GDM1 (cell line): ENCODE measurements at regions not wholly inside any gene's neighbourhood (a gene's known extent, or its start where the extent isn't known, plus 50 kb on each side); places are given as distances from the start of the nearest gene placed in this dataset.

Experiments
- DNase-seq: peaks from one replicate; lab custom pipeline; 2025; lab: John Stamatoyannopoulos, UW

DNA sequence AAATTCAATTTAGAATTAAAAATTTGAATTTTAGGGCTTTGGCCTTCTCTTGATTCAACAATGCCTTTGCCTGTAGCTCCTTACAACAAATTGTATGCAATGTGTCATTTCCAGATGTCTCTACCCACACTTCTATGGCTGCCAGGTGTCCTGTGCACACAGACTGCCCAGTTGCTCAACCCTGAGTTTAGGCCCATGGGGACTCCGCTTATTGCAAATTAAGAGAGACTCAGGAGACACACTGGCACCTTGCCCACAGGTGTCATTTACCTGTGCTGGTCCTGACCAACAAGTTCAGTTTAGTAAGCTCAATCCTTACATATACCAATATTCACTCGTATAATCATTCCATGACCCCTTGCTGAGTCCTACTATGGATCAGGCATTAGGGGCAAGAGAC lies 236.1 kb downstream of the OMA1 start:
- no peak for DNase-seq

DNA sequence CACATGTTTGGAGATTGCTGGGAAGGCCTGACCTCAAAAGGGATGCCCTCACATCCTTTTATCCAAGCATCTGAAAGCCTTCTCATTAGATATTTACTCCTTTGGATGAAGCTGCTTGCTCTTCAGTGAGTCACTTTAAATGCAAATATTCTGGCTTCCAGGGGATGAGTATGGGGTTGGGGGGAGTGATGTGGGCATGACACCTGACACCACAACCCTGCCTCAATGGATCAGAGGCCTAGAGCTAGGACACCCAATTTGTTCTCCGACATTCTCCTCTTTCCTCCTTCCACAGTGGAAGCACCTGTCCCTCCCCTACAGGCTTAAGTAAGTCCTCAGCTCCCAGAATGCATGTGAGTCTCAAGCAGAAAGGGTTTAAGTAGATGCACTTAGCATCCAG lies 238.3 kb downstream of the OMA1 start:
- DNase-seq = no peak

DNA sequence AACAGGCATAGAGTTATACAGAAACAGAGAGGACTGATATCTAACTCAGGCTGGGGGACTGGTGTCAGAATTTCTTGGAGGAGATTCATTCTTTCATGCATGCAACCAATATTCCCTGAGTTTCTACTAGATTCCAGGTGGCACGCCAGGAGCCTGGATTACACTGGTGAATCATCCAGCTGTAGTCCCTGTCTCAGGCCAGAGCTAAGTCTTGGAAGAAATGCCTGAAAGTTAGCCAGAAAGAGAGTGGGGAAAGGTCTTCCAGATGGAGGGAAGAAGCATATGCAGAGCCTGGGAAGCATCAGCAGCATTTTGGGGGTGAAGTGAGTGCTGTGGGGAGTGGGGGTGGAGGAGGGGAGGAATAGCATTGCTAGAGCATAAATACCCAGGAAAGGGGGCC lies 239.1 kb downstream of the OMA1 start:
- DNase-seq = no peak

DNA sequence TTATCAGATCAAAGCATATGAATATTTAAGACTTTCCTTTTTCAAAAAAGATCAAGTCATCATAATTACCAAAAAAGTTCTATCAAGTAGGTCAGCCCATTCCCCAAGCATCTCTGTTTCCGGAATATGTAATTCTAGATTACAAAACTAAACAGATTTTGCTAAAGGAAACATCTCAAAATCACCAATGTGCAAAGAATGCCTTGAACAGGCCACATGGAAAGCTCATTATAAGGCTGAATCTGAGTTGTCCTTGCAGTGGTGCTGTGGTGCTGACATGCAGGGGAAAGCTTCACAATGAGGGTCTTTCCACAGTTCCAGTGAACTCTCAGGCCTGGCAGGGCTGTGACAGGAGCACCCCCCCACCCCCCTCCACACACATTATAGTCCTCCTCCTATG lies 240.9 kb downstream of the OMA1 start:
- no peak for DNase-seq

DNA sequence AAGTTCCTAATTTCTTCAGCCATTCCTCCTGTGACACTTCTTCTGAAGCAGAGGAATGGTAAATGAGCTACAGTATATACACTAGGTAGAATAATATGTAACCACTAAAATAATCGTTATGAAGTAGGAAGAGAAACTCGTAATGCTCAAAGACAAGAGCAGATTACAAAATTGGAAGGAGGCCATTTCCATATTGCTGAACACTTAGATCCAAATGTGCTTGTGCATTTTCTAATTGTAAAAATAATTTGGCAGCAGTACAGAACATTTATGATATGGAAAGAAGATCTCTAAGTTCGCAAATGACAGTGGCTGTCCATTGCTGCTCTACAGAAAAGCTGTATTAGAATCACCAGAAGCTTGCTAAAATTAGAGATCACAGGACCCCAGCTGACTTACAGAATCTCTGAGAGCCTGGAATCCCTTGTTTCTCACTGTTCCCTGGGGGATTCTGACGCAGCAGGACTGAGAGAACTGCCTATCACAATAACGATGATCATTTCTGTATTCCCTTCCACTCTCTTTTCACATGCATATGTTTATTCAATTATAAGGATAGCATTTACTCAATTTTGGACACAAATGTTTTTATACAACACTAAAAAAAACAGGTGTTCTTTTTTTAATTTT lies 242.1 kb downstream of the OMA1 start:
- no peak for DNase-seq

GRCh38 chr1:58303841-58304240 lies 242.7 kb downstream of the OMA1 start:
- DNase-seq = no peak

- no peak for DNase-seq
These were observed 253.1 kb downstream of the OMA1 start for GRCh38 chr1:58293388-58293787.

DNA sequence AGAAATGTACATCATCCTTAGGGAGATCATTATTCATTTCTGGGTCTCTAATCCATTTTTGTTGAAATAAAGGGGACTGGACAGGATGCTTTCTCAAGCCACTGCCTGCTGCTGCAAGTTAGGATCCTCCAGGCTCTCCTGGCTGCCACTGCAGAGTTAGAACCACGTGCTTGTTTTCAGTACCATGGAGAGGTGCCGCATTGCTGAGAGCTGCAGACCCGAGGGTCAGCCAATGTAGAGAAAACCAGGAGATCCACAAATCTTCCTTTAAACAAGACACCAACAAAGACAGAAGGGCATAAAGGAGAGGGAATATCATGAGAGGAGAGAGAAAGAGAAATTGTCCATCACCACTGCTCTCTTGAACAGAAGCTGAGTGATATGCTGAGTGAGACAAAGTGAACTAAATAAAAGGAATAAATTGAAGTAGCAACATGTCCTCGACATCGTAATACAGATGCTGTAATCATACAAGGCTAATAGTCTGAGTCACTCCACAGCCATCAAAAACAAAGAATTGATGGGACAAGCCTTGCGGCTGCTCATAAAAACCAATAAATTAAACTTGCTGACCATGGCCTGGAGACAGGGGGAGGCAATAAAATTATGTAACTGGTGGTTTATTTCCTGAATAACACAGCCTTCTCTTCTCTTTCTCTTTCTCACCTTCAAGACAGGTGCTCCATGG lies 255.7 kb downstream of the OMA1 start:
- no peak for DNase-seq

- no peak for DNase-seq
These were observed 257.8 kb downstream of the OMA1 start for GRCh38 chr1:58288624-58289142.

DNA sequence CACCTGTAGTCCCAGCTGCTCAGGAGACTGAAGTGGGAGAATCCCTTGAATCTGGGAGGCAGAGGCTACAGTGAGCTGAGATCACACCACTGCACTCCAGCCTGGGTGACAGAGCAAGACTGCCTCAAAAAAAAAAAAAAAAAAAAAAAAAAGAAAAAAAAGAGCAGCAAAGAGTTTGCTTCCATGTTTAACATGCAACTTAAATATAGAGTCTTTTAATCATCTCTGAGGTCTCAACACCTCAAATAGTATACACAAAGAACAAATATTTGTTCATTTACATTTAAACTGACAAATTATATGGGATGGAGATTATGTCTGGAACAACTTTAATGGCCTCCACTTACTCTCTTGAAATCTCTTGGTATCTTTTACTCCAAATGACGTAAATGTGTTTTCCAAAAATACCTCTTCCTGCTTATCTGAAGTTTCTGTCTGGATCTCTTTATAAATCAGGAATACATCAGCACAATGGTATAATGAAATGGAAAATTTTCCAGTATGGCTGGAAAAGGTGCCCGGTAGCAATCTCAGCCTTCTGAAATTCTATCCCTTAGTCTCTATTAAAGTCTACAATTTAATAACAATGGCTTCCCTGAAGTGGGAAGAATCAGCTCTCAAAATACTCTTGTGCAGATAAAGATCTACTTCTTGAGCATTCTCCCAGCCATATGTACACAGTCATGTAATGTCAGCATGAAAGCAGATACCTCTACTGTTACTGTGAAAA lies 258.5 kb downstream of the OMA1 start:
- no peak for DNase-seq

DNA sequence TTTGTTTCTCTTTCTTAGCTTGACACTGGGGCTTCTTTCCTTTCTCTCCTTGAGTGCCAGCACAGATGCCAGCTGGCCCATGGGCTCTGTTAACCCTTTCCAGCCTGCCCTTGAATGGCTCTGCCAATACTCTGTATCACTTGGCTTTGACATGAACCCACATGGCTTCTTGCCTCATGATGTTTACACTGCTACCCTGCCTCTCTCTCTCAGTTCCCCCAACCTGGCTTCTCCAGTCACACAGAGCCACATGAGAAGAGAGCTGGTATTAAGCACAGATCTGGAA lies 262.4 kb downstream of the OMA1 start:
- DNase-seq = no peak

- no peak for DNase-seq
These were observed 262.9 kb downstream of the OMA1 start for GRCh38 chr1:58283388-58284224.

DNA sequence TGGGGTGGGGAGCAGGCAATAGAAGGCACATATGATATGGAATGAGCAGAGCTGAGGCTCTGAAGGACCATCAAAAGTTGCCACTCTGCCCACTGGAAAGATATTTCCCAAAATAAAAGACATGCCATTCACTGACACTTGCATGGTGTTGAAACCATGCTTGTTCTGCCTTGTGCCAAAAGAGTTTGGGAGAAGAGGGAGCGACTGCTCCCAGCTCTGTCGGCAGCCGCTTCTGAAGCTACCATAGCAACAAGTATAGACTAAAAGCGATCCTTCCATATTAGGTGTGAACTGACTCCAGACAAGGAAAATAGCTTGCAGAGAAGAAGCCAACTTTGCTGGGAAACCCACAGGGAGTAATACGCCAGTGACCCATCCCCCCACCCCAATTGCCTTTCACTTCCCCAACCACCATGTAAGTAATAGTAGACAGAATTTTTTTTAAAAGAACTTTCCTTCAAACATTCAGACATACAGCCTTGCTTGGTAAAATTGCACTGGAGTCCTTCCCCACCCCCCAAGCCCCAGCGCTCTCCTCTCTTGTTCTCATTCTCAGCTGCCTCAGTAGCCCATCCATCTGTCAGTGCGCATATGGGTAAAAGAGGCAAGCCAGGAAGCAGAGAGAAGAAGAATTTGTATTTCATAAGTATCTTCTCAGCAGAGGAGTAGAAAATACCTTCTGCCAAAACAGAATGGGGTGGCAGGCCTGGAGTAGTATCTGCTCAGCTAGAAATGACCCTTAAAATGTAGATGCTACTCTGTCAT lies 263.7 kb downstream of the OMA1 start:
- no peak for DNase-seq

GRCh38 chr1:58266242-58266641 lies 280.3 kb downstream of the OMA1 start:
- DNase-seq = no peak

DNA sequence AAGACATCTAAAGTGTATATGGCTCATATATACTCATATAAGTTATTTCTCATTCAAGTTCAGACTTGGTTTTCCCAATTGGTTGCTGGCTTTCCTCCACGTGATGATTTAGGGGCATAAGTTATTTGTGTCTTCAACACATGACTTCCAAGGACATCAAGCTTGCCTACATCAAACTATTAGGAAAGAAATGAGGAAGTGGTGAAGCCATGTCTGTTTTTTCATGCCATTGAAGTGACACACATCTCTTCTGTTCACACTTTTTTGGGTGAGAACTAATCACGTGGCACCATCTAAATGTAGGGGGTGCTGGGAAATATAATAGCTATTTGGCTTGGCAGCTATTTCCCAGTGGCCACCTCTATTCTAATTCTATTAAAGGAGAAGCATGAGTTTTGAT lies 282.1 kb downstream of the OMA1 start:
- DNase-seq = no peak

- DNase-seq = no peak
These were observed 283.8 kb downstream of the OMA1 start for GRCh38 chr1:58262702-58263101.

- no peak for DNase-seq
These were observed 288.4 kb downstream of the OMA1 start for GRCh38 chr1:58258082-58258481.

DNA sequence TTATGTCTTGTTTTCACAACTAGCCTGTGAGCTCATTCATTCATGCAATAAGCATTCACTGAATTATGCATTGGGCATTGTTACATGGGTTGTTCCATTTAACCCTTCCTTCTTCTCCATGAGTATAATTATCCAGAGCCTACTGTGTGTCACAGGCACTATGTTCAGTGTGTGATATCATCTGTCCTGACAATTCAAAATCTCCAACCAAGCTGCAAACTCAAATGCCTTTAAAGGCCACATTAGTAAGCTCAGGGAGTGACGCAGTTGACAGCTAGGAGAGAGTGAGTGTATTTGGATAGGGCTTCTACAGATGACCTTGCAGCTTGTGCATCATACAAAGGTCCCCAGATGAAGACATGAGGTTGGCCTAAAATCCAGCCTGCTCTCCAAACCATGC lies 289.5 kb downstream of the OMA1 start:
- DNase-seq = no peak

DNA sequence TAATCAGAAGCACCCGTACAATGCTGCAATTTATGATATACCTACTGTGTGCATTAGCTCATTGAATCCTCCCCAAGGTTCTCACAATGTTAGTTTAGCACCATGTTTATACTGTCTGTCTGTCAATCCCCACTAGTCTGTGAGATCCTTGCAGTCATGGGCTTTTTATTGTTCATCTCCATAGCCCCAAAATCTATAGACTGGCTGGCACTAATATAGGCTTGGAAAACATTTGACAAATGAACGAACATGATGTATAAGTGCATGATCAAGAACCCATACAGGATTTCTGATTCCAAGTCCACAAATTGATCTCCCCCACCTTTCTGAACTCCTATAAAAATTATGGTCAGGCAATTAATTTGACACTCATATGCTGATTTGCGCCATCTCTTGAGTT lies 290.0 kb downstream of the OMA1 start:
- no peak for DNase-seq

- DNase-seq = no peak
These were observed 290.5 kb downstream of the OMA1 start for GRCh38 chr1:58256041-58256440.

DNA sequence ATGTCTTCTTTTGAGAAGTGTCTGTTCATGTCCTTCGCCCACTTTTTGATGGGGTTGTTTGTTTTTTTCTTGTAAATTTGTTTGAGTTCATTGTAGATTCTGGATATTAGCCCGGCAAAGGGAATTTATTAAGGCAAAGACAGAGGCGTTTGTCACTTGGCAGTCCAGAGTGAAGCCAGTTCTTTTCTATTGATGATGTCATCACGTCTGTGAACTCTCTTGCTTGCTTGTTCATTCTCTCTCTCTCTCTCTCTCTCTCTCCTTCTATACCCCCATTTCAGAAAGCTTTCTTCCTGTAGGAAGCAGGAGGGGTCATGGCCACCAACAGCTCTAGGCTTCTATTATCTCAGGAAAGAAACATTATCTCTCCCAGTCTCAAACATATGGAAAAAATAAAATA lies 291.3 kb downstream of the OMA1 start:
- no peak for DNase-seq
